ENCODE measurements at regions not wholly inside any gene's neighbourhood (a gene's known extent, or its start where the extent isn't known, plus 50 kb on each side); places are given as distances from the start of the nearest gene placed in this dataset.

- H3K9me3 ChIP-seq (ENCODE audit: control insufficient read depth, insufficient read depth, low read length): no peaks in the 10 kb centered on the region
- ChIA-PET POLR2A (no interaction called here), CTCF (no interaction called here)
- H3K27me3 ChIP-seq (ENCODE audit: control insufficient read depth, insufficient read depth, low read length): no peaks in the 10 kb centered on the region
- DNase-seq (ENCODE audit: low read depth, low spot score): no peak
- TF ChIP-seq, protein P1, sequence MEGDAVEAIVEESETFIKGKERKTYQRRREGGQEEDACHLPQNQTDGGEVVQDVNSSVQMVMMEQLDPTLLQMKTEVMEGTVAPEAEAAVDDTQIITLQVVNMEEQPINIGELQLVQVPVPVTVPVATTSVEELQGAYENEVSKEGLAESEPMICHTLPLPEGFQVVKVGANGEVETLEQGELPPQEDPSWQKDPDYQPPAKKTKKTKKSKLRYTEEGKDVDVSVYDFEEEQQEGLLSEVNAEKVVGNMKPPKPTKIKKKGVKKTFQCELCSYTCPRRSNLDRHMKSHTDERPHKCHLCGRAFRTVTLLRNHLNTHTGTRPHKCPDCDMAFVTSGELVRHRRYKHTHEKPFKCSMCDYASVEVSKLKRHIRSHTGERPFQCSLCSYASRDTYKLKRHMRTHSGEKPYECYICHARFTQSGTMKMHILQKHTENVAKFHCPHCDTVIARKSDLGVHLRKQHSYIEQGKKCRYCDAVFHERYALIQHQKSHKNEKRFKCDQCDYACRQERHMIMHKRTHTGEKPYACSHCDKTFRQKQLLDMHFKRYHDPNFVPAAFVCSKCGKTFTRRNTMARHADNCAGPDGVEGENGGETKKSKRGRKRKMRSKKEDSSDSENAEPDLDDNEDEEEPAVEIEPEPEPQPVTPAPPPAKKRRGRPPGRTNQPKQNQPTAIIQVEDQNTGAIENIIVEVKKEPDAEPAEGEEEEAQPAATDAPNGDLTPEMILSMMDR (IDR thresholded peaks at IDR 0.05; ENCODE audit: low read depth, low read length): no peak
- no peak overlapping the region for H3K27ac ChIP-seq (ENCODE audit: low read depth, low read length)
- no peak overlapping the region for H3K4me3 ChIP-seq (ENCODE audit: low read depth, low read length)
These were observed 422.8 kb downstream of the EPM2A start for GRCh38 chr6:145312481-145312880.

DNA sequence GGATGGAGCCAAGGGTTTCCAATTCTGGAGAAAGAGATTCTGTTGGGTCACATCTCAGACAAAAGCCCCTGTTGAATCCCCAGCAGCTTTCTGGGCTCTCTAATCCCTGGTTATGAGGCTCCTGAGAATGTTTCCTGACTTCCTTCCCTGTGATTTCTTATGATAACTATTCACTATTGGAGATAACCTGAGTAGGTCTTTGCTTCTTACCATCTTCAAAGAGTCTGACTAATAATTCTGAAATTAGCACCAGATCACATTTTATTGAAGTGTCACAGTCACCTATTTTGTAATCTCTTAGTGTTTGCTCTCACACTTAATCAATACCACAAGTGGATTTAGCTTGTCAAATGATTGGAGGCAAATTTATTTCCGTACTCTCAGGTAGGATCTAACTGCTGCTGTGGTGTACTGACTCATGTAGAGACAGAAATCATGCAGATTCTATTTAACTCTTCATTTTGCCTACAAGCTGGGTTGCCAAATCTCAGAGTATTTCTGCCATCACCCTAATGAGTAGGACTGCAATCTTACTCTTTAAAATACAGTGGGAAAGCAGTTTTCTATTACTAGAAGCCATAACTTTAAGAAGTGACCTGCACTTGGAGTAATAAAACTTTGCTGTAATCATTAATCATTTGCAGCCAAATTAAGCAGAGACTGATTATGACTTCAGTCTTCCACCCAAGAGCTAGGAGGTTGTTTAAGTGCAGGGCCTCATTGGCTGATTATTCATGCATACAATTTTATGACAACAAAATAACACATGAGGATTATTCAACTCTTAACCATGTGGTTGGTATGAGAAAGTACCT, 422.1 kb downstream of the EPM2A start:
- ChIA-PET POLR2A (no interaction called here), CTCF (no interaction called here)
- Histone ChIP-seq H3K27ac (ENCODE audit: low read depth, low read length) (no peak overlapping the region), H3K27me3 (ENCODE audit: control insufficient read depth, insufficient read depth, low read length) (no peaks in the 10 kb centered on the region), H3K4me3 (ENCODE audit: low read depth, low read length) (no peak overlapping the region), H3K9me3 (ENCODE audit: control insufficient read depth, insufficient read depth, low read length) (no peaks in the 10 kb centered on the region)
- DNase-seq (ENCODE audit: low read depth, low spot score): no peak
- TF ChIP-seq, protein P1 (IDR thresholded peaks at IDR 0.05; ENCODE audit: low read depth, low read length): no peak

DNA sequence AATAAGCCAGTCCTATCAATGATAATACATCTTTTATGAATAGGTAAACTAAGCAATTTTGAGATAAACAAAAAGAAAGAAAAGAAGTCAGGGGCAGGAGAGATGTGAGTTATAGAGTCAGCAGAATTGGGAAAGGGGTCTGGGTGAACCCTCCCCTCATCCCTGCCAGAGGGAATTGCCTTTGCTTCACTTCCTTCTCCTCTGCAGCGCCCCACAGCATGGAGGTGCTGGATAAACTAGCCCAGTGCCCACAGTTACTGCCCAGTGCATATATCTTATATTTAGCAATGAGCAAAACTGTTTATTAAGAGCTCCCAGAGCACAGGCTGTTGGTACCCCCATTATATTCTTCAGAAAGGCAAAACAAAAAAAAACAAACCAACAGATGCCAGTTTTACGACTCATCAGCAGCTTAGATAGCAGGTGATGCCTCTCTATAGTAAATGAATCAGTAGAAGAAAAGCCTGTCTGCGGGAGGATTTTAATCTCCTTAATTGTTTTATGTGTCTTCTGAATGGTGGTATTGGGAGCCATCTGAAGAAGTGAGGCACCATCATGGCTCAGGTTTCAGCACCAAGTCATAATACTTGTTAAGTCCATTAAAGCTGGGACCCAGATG, 419.2 kb downstream of the EPM2A start:
- Histone ChIP-seq H3K9me3 (ENCODE audit: control insufficient read depth, insufficient read depth, low read length) (no peaks in the 10 kb centered on the region), H3K27me3 (ENCODE audit: control insufficient read depth, insufficient read depth, low read length) (no peaks in the 10 kb centered on the region), H3K4me3 (ENCODE audit: low read depth, low read length) (no peak overlapping the region), H3K27ac (ENCODE audit: low read depth, low read length) (no peak overlapping the region)
- CTCF ChIA-PET: no interaction called here
- no peak for DNase-seq (ENCODE audit: low read depth, low spot score)
- POLR2A ChIA-PET: no interaction called here
- TF ChIP-seq, protein P1 (IDR thresholded peaks at IDR 0.05; ENCODE audit: low read depth, low read length): no peak

DNA sequence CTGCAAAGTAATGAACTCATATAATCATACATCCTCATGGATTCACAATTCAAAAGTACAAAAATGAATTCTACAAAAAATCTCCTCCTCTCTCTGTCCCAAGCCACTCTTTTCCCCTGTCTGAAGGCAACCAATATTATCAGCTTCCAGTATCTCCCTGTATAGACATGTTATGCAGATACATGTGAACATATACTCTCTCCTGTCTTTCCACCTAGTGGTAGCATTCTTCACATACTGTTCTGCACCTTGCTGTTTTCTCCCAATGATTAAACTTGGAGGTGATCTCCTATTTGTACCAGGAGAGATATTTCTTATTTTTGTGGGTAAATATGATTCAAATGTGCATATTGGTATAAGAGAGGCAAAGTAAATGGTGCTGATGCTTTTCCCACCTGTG, 416.4 kb downstream of the EPM2A start:
- Histone ChIP-seq H3K4me3 (ENCODE audit: low read depth, low read length) (no peak overlapping the region), H3K27me3 (ENCODE audit: control insufficient read depth, insufficient read depth, low read length) (no peaks in the 10 kb centered on the region), H3K9me3 (ENCODE audit: control insufficient read depth, insufficient read depth, low read length) (no peaks in the 10 kb centered on the region), H3K27ac (ENCODE audit: low read depth, low read length) (no peak overlapping the region)
- ChIA-PET POLR2A (no interaction called here), CTCF (no interaction called here)
- TF ChIP-seq, protein P1 (IDR thresholded peaks at IDR 0.05; ENCODE audit: low read depth, low read length): no peak
- no peak for DNase-seq (ENCODE audit: low read depth, low spot score)

GRCh38 chr6:145319605-145320004, 415.7 kb downstream of the EPM2A start:
- CTCF ChIA-PET: no interaction called here
- DNase-seq (ENCODE audit: low read depth, low spot score): no peak
- Histone ChIP-seq H3K9me3 (ENCODE audit: control insufficient read depth, insufficient read depth, low read length) (no peaks in the 10 kb centered on the region), H3K27ac (ENCODE audit: low read depth, low read length) (no peak overlapping the region), H3K27me3 (ENCODE audit: control insufficient read depth, insufficient read depth, low read length) (no peaks in the 10 kb centered on the region), H3K4me3 (ENCODE audit: low read depth, low read length) (no peak overlapping the region)
- TF ChIP-seq, protein P1 (IDR thresholded peaks at IDR 0.05; ENCODE audit: low read depth, low read length): no peak
- POLR2A ChIA-PET: no interaction called here

Data from AG04450 (cell line).